ENCODE measurements at regions not wholly inside any gene's neighbourhood (a gene's known extent, or its start where the extent isn't known, plus 50 kb on each side); places are given as distances from the start of the nearest gene placed in this dataset.

DNA sequence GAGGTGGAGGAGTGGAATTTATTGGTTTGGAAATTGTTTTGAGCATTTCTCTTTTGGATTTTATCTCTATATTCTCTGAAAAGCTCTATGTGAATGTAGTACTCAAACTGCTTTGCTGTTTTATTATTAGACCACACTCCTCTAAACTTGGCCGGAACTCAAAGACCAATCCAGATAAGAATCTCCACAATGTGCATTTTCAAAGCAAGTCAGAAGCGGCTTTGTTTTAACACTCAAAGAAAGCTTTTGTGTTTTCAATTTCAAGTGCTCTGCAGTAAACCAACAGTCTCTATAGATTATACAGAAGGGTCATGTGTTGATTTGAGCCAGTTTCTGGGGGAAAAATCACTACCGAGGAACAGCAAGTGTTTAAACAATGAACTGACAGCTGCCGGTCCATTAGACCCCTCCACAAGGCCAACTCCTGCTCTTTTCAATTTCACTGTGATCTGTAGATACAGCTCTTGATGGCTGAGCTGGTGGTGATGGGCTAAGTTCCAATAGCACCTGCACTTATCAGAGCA lies 79.4 kb downstream of the FTHL17 start:
- DNase-seq (ENCODE audit: low spot score) = no peak
- no peak for ATAC-seq (ENCODE audit: low FRiP score)
- TF ChIP-seq, protein P1, sequence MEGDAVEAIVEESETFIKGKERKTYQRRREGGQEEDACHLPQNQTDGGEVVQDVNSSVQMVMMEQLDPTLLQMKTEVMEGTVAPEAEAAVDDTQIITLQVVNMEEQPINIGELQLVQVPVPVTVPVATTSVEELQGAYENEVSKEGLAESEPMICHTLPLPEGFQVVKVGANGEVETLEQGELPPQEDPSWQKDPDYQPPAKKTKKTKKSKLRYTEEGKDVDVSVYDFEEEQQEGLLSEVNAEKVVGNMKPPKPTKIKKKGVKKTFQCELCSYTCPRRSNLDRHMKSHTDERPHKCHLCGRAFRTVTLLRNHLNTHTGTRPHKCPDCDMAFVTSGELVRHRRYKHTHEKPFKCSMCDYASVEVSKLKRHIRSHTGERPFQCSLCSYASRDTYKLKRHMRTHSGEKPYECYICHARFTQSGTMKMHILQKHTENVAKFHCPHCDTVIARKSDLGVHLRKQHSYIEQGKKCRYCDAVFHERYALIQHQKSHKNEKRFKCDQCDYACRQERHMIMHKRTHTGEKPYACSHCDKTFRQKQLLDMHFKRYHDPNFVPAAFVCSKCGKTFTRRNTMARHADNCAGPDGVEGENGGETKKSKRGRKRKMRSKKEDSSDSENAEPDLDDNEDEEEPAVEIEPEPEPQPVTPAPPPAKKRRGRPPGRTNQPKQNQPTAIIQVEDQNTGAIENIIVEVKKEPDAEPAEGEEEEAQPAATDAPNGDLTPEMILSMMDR (IDR thresholded peaks at IDR 0.05) = no peak

DNA sequence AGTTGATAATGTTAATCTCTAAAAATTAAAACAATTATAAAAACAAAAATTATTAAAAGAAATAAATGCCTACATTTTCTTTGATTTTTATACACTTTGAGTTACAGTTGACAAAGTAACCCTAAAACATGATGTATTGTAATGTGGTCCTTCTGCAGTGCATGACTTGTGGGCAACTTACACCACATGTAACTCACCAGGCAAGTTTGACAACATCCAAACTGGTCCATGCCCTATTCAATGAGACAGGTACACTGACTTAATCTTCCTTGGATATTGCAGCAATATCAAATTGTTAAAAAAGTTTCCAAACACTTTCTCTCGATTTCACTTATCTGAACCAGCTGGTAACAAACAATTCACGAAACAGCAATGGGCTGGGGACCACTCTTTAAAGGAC lies 81.5 kb downstream of the FTHL17 start:
- TF ChIP-seq, protein P1 (IDR thresholded peaks at IDR 0.05) = no peak
- DNase-seq (ENCODE audit: low spot score) (no peak), ATAC-seq (ENCODE audit: low FRiP score) (no peak)

DNA sequence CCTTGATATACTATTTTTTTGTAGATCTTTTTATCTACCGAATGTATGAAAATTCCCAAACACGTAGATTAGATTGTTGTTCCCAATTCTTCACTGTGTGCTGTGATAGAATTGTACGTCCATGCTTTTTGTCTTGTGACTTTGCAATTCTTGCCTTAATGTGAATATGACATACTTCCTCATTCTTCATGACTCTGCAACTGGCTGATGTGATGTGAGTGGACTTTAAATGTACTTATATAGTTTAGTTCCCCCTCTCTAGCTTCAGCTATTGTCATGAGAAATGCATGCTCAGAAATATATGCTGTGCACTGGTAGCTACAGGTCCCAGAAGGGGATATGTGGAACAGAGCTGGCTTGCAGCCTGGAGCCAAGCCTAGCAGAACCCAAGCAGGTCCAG lies 89.4 kb downstream of the FTHL17 start:
- ATAC-seq (ENCODE audit: low FRiP score) (no peak), DNase-seq (ENCODE audit: low spot score) (no peak)
- TF ChIP-seq, protein P1 (IDR thresholded peaks at IDR 0.05) = no peak

DNA sequence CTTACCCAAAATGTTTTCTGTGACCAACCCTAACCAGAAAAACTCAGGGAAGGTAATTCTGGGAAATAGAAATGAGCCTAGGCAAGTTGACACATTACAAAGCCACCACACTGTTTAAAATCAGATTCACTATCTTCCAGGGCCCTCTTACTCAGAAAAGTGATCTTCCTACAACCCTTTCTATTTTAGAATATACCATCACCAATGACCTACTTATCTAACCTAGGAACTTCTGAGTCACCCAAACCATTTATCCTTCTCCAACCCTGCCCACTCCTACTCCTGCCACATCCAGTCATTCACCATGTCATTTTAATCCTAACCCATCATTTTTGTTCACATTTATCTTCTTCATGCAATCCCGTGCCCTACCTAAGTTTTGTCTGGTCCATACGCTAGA lies 89.9 kb downstream of the FTHL17 start:
- DNase-seq (ENCODE audit: low spot score) (no peak), ATAC-seq (ENCODE audit: low FRiP score) (no peak)
- TF ChIP-seq, protein P1 (IDR thresholded peaks at IDR 0.05) = no peak

DNA sequence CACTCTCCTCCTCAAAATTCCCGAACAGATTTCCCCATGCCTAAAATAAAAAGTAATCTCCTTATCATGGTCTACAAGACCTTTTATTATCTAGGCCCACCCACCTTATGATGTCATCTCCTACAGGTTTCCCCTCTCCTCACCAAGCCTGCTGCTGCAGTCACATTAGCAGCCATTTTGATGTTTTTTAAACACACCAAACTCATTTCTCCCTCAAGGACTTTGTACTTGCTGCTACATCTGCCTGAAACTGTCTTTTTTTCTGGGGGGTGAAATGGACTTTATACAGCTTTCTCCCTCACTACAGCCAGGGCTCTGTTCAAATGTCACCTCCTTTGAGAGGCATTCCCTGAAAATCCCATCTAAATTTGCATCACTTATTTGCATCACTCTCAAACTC lies 90.2 kb upstream of the TAB3 start:
- DNase-seq (ENCODE audit: low spot score) (no peak), ATAC-seq (ENCODE audit: low FRiP score) (no peak)
- TF ChIP-seq, protein P1 (IDR thresholded peaks at IDR 0.05) = no peak

DNA sequence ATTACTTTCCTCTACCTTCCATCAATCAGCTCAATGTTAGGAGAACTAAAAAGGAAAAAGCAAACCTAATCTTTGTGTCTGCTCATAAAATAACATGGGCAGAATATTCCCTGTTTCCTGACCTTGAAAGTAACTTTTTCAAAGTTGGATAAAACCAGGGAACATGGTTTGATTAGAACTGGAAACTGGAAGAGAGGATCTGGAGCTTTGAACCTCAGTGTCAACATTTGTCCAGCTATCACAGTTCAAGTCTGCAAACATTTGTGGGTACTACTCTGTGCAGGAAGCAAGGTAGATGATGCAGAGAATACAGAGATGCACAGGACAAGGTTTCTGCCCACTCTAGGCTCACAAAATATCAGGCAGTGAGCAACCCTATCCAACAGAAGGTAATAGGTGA lies 86.4 kb upstream of the TAB3 start:
- TF ChIP-seq, protein P1 (IDR thresholded peaks at IDR 0.05) = no peak
- DNase-seq (ENCODE audit: low spot score) = no peak
- no peak for ATAC-seq (ENCODE audit: low FRiP score)

DNA sequence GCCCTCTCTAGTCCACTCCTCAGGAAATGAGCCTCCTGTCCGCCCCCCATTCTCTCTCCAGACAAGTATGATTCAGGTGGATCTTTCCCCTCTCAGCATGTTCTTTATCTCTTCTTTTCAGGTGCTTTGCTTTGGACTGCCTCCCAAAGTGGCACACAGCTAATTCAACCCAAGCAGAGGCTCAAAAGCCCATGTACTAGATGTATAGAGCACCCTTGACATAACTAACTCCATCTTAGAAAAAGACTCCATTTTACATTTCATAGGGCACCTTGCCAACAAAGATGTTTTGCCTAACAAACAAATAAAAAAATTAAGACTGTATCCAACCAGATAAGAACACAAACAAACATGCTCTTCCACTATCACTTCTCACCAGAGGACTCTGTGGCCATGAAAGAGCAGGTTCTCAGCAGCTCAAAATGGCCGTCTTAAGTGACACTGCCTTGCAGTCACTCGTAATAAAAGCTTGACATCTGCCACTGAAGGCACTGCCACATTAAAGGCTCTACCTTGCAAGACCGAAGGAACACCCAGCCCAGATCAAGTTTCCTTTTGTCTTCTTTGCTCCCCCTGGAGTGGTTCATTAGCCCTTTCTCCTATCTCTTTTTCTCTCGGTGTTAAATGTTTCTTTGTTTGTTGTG lies 84.9 kb upstream of the TAB3 start:
- ATAC-seq (ENCODE audit: low FRiP score) (no peak), DNase-seq (ENCODE audit: low spot score) (no peak)
- TF ChIP-seq, protein P1 (IDR thresholded peaks at IDR 0.05) = no peak

Measured in omental fat pad (tissue), 3 donors.